ENCODE measurements at regions not wholly inside any gene's neighbourhood (a gene's known extent, or its start where the extent isn't known, plus 50 kb on each side); places are given as distances from the start of the nearest gene placed in this dataset.
"Not testable (repeated sequence)": the region's sequence is repeated elsewhere in the genome, so short reads cannot be mapped to it uniquely, and the experiment has no call there.

DNA sequence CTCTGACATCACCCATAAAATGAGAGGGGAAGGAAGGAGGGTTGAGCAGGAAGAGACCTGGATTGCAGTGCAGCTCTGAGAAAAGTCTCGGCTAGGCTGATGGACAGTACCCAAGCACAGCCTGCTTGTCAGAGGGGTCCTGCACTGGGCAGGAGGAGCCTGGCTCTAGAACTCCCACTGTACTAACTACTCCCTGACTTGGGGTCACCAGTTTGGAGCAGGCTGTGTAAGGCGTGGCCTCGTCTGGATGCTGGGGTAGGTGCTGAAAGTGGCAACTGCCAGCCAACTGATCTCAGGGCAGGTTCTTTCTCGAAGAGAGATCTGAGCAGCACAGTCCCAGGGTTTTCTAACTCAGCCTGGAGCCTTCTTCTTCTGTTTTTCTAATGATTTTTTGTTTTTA is 176.3 kb downstream of the ATP23 start:
- no peaks in the 10 kb centered on the region for H4K20me1 ChIP-seq (ENCODE audit: control insufficient read depth, insufficient read depth, low read depth, low read length)
- H3K4me2 ChIP-seq (ENCODE audit: low read length): no peak overlapping the region
- H3K27ac ChIP-seq (ENCODE audit: low read depth, low read length): no peak overlapping the region
- H3K9me3 ChIP-seq (ENCODE audit: control insufficient read depth, insufficient read depth, low read length): no peaks in the 10 kb centered on the region
- H3F3A ChIP-seq (ENCODE audit: control insufficient read depth, insufficient read depth): no peaks in the 10 kb centered on the region
- H3K36me3 ChIP-seq (ENCODE audit: control insufficient read depth, low read length): no peaks in the 10 kb centered on the region
- no peak for TF ChIP-seq EZH2phosphoT487 (IDR thresholded peaks at IDR 0.05; ENCODE audit: borderline replicate concordance, low read length)
- TF ChIP-seq, protein P1, sequence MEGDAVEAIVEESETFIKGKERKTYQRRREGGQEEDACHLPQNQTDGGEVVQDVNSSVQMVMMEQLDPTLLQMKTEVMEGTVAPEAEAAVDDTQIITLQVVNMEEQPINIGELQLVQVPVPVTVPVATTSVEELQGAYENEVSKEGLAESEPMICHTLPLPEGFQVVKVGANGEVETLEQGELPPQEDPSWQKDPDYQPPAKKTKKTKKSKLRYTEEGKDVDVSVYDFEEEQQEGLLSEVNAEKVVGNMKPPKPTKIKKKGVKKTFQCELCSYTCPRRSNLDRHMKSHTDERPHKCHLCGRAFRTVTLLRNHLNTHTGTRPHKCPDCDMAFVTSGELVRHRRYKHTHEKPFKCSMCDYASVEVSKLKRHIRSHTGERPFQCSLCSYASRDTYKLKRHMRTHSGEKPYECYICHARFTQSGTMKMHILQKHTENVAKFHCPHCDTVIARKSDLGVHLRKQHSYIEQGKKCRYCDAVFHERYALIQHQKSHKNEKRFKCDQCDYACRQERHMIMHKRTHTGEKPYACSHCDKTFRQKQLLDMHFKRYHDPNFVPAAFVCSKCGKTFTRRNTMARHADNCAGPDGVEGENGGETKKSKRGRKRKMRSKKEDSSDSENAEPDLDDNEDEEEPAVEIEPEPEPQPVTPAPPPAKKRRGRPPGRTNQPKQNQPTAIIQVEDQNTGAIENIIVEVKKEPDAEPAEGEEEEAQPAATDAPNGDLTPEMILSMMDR (IDR thresholded peaks at IDR 0.05; ENCODE audit: low read depth, low read length, poor library complexity, severe bottlenecking): no peak
- H3K4me3 ChIP-seq (ENCODE audit: low read length): no peak overlapping the region
- no peaks in the 10 kb centered on the region for H3K79me2 ChIP-seq (ENCODE audit: control insufficient read depth, low read length)
- H3K9me2 ChIP-seq (replicated peaks; ENCODE audit: control insufficient read depth, low read length): no peaks in the 10 kb centered on the region
- H3K27me3 ChIP-seq (ENCODE audit: control insufficient read depth, low read length): no peaks in the 10 kb centered on the region
- H3K4me1 ChIP-seq (ENCODE audit: control insufficient read depth, low read length): no peaks in the 10 kb centered on the region

DNA sequence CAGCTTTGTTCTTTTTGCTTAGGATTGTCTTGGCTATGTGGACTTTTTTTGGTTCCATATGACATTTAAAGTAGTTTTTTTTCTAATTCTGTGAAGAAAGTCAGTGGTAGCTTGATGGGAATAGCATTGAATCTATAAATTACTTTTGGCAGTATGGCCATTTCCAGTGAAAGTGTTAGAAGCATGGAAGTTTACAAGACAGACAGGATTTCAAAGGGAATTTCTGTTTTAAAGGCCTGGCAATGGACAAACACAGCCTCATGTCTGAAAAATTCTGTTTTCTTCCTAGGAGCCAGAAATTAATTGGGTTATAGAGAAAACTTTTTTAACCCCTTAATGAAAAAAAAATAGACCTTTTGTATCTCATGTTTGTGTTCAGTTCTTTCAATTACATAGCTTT is 184.4 kb downstream of the ATP23 start:
- H3K4me2 ChIP-seq (ENCODE audit: low read length); H3K79me2 ChIP-seq (ENCODE audit: control insufficient read depth, low read length); H3K4me3 ChIP-seq (ENCODE audit: low read length); H3K27ac ChIP-seq (ENCODE audit: low read depth, low read length); H3K9me3 ChIP-seq (ENCODE audit: control insufficient read depth, insufficient read depth, low read length); H3K4me1 ChIP-seq (ENCODE audit: control insufficient read depth, low read length); H3K36me3 ChIP-seq (ENCODE audit: control insufficient read depth, low read length); H3K27me3 ChIP-seq (ENCODE audit: control insufficient read depth, low read length); H4K20me1 ChIP-seq (ENCODE audit: control insufficient read depth, insufficient read depth, low read depth, low read length); H3F3A ChIP-seq (ENCODE audit: control insufficient read depth, insufficient read depth); H3K9me2 ChIP-seq (replicated peaks; ENCODE audit: control insufficient read depth, low read length): not testable (repeated sequence)

DNA sequence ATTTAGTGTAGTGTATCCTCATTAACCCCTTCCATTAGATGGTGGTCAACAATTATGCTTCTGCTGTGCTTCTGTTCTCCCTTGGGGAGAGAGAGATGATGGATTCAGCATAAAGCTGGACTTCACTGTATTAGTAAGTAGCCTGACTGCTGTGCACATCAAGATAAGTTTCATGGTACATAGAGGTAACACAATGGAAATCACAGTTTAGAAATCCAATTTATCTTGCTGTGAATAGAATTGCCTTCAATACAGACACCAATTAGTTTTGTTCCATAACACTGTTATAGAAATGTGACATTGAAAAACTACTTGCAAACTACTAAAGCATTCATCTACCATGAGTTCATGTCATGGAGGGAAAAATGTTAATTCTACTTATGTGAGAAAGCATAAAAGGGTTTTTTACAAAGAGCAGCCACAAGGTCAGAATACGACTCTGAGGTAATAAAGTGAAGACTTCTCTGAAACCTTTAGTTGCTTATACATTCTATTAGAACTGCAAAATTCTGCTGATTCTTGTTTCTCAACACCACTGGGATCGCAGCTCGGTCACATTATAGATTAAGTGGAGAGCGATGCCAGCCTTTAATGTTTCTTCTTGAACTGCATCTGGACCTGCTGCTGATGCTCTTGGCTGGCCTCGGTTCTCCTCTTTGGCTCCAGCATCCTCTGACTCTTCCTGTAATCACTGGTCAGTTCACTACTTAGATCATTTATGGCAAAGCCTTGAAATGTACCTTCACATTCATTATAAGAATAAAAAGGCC is 190.8 kb downstream of the ATP23 start:
- no peak overlapping the region for H3K4me2 ChIP-seq (ENCODE audit: low read length)
- no peaks in the 10 kb centered on the region for H3K27me3 ChIP-seq (ENCODE audit: control insufficient read depth, low read length)
- H3K79me2 ChIP-seq (ENCODE audit: control insufficient read depth, low read length): no peaks in the 10 kb centered on the region
- no peak for TF ChIP-seq EZH2phosphoT487 (IDR thresholded peaks at IDR 0.05; ENCODE audit: borderline replicate concordance, low read length)
- TF ChIP-seq, protein P1 (IDR thresholded peaks at IDR 0.05; ENCODE audit: low read depth, low read length, poor library complexity, severe bottlenecking): no peak
- H3K27ac ChIP-seq (ENCODE audit: low read depth, low read length): no peak overlapping the region
- no peaks in the 10 kb centered on the region for H3K9me3 ChIP-seq (ENCODE audit: control insufficient read depth, insufficient read depth, low read length)
- H3K9me2 ChIP-seq (replicated peaks; ENCODE audit: control insufficient read depth, low read length): no peaks in the 10 kb centered on the region
- no peaks in the 10 kb centered on the region for H4K20me1 ChIP-seq (ENCODE audit: control insufficient read depth, insufficient read depth, low read depth, low read length)
- H3K4me3 ChIP-seq (ENCODE audit: low read length): no peak overlapping the region
- no peaks in the 10 kb centered on the region for H3K36me3 ChIP-seq (ENCODE audit: control insufficient read depth, low read length)
- no peaks in the 10 kb centered on the region for H3K4me1 ChIP-seq (ENCODE audit: control insufficient read depth, low read length)
- H3F3A ChIP-seq (ENCODE audit: control insufficient read depth, insufficient read depth): no peaks in the 10 kb centered on the region

DNA sequence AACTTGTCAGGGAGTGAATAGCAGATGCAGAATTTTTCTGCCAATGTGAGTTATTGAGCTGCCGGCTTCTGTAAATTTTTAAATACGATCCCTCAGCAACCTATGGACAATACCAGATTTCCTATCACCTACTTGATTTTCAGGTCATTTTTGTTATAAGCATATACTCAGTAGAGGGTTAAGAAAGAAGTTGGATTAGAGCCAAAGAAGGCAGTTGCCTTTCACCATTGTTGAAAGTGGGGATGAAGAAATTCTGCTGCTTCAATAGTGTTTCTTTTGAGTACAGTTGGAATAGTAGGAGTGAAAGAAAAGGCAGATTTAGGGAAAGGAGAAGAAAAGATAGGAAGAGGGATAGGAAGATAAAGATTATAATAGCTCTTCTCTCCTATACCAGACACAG is 197.1 kb downstream of the ATP23 start:
- Histone ChIP-seq H3K4me1 (ENCODE audit: control insufficient read depth, low read length) (no peaks in the 10 kb centered on the region), H3K4me3 (ENCODE audit: low read length) (no peak overlapping the region), H3K9me3 (ENCODE audit: control insufficient read depth, insufficient read depth, low read length) (no peaks in the 10 kb centered on the region), H4K20me1 (ENCODE audit: control insufficient read depth, insufficient read depth, low read depth, low read length) (no peaks in the 10 kb centered on the region), H3K36me3 (ENCODE audit: control insufficient read depth, low read length) (no peaks in the 10 kb centered on the region), H3K4me2 (ENCODE audit: low read length) (no peak overlapping the region), H3F3A (ENCODE audit: control insufficient read depth, insufficient read depth) (no peaks in the 10 kb centered on the region), H3K27ac (ENCODE audit: low read depth, low read length) (no peak overlapping the region), H3K79me2 (ENCODE audit: control insufficient read depth, low read length) (no peaks in the 10 kb centered on the region), H3K9me2 (replicated peaks; ENCODE audit: control insufficient read depth, low read length) (no peaks in the 10 kb centered on the region), H3K27me3 (ENCODE audit: control insufficient read depth, low read length) (no peaks in the 10 kb centered on the region)
- TF ChIP-seq, protein P1 (IDR thresholded peaks at IDR 0.05; ENCODE audit: low read depth, low read length, poor library complexity, severe bottlenecking): no peak
- no peak for TF ChIP-seq EZH2phosphoT487 (IDR thresholded peaks at IDR 0.05; ENCODE audit: borderline replicate concordance, low read length)

Data from DOHH2 (cell line).